ENCODE measurements at regions not wholly inside any gene's neighbourhood (a gene's known extent, or its start where the extent isn't known, plus 50 kb on each side); places are given as distances from the start of the nearest gene placed in this dataset.

- no peaks in the 10 kb centered on the region for H3F3A ChIP-seq (ENCODE audit: control insufficient read depth, insufficient read depth)
- no peak overlapping the region for H3K4me2 ChIP-seq (ENCODE audit: low read length)
- H4K20me1 ChIP-seq (ENCODE audit: control insufficient read depth, insufficient read depth, low read depth, low read length): no peaks in the 10 kb centered on the region
- H3K79me2 ChIP-seq (ENCODE audit: control insufficient read depth, low read length): no peaks in the 10 kb centered on the region
- H3K27me3 ChIP-seq (ENCODE audit: control insufficient read depth, low read length): no peaks in the 10 kb centered on the region
- no peak for TF ChIP-seq EZH2phosphoT487 (IDR thresholded peaks at IDR 0.05; ENCODE audit: borderline replicate concordance, low read length)
- no peak for TF ChIP-seq CTCF (IDR thresholded peaks at IDR 0.05; ENCODE audit: low read depth, low read length, poor library complexity, severe bottlenecking)
- no peaks in the 10 kb centered on the region for H3K9me2 ChIP-seq (replicated peaks; ENCODE audit: control insufficient read depth, low read length)
- H3K4me1 ChIP-seq (ENCODE audit: control insufficient read depth, low read length): no peaks in the 10 kb centered on the region
- no peak overlapping the region for H3K27ac ChIP-seq (ENCODE audit: low read depth, low read length)
- H3K36me3 ChIP-seq (ENCODE audit: control insufficient read depth, low read length): no peaks in the 10 kb centered on the region
- no peaks in the 10 kb centered on the region for H3K9me3 ChIP-seq (ENCODE audit: control insufficient read depth, insufficient read depth, low read length)
- H3K4me3 ChIP-seq (ENCODE audit: low read length): no peak overlapping the region
Observed at GRCh38 chr9:29830821-29831220, 2257.5 kb upstream of the C9orf72 start.

GRCh38 chr9:29838491-29839020 is 2265.3 kb upstream of the C9orf72 start:
- no peaks in the 10 kb centered on the region for H3K9me2 ChIP-seq (replicated peaks; ENCODE audit: control insufficient read depth, low read length)
- no peaks in the 10 kb centered on the region for H3F3A ChIP-seq (ENCODE audit: control insufficient read depth, insufficient read depth)
- H3K79me2 ChIP-seq (ENCODE audit: control insufficient read depth, low read length): no peaks in the 10 kb centered on the region
- TF ChIP-seq CTCF (IDR thresholded peaks at IDR 0.05; ENCODE audit: low read depth, low read length, poor library complexity, severe bottlenecking) (no peak), EZH2phosphoT487 (IDR thresholded peaks at IDR 0.05; ENCODE audit: borderline replicate concordance, low read length) (no peak)
- no peaks in the 10 kb centered on the region for H4K20me1 ChIP-seq (ENCODE audit: control insufficient read depth, insufficient read depth, low read depth, low read length)
- no peak overlapping the region for H3K27ac ChIP-seq (ENCODE audit: low read depth, low read length)
- no peak overlapping the region for H3K4me2 ChIP-seq (ENCODE audit: low read length)
- H3K4me1 ChIP-seq (ENCODE audit: control insufficient read depth, low read length): no peaks in the 10 kb centered on the region
- no peak overlapping the region for H3K4me3 ChIP-seq (ENCODE audit: low read length)
- no peaks in the 10 kb centered on the region for H3K27me3 ChIP-seq (ENCODE audit: control insufficient read depth, low read length)
- H3K9me3 ChIP-seq (ENCODE audit: control insufficient read depth, insufficient read depth, low read length): no peaks in the 10 kb centered on the region
- H3K36me3 ChIP-seq (ENCODE audit: control insufficient read depth, low read length): no peaks in the 10 kb centered on the region

GRCh38 chr9:29844251-29844650 is 2271.0 kb upstream of the C9orf72 start:
- Histone ChIP-seq H3K4me1 (ENCODE audit: control insufficient read depth, low read length) (no peaks in the 10 kb centered on the region), H3K9me2 (replicated peaks; ENCODE audit: control insufficient read depth, low read length) (no peaks in the 10 kb centered on the region), H3K4me3 (ENCODE audit: low read length) (no peak overlapping the region), H3K79me2 (ENCODE audit: control insufficient read depth, low read length) (no peaks in the 10 kb centered on the region), H3K4me2 (ENCODE audit: low read length) (no peak overlapping the region), H3K27ac (ENCODE audit: low read depth, low read length) (no peak overlapping the region), H3F3A (ENCODE audit: control insufficient read depth, insufficient read depth) (no peaks in the 10 kb centered on the region), H3K36me3 (ENCODE audit: control insufficient read depth, low read length) (no peaks in the 10 kb centered on the region), H3K9me3 (ENCODE audit: control insufficient read depth, insufficient read depth, low read length) (no peaks in the 10 kb centered on the region), H4K20me1 (ENCODE audit: control insufficient read depth, insufficient read depth, low read depth, low read length) (no peaks in the 10 kb centered on the region), H3K27me3 (ENCODE audit: control insufficient read depth, low read length) (no peaks in the 10 kb centered on the region)
- TF ChIP-seq CTCF (IDR thresholded peaks at IDR 0.05; ENCODE audit: low read depth, low read length, poor library complexity, severe bottlenecking): no peak
- TF ChIP-seq EZH2phosphoT487 (IDR thresholded peaks at IDR 0.05; ENCODE audit: borderline replicate concordance, low read length): no peak

Data from DOHH2 (cell line).